SK-N-SH (cell line): ENCODE measurements at regions not wholly inside any gene's neighbourhood (a gene's known extent, or its start where the extent isn't known, plus 50 kb on each side); places are given as distances from the start of the nearest gene placed in this dataset.

Experiments used
- CTCF ChIA-PET: fragments of 300-600, 350-600 bp; formaldehyde crosslinking; extraction: SDS; loops from one replicate; lab custom pipeline; 2021; lab: Yijun Ruan, JAX
- POLR2A ChIA-PET: fragments of 350-600 bp; sonication (Branson Sonifier 250); formaldehyde crosslinking; extraction: SDS; loops from one replicate; lab custom pipeline; 2020; ENCODE audit warnings: antibody characterized with exemption, inconsistent platforms; lab: Yijun Ruan, JAX
- DNase-seq: peaks from one replicate; pipeline ENCODE4 v3.0.0; 2012
- H2AFZ ChIP-seq: fragments of 200-600 bp; sonication (generic); 2 replicates; pipeline ENCODE4 v1.8.1; 2016; ENCODE audit warnings: antibody characterized with exemption, mild to moderate bottlenecking, low read depth
- H3F3A ChIP-seq: fragments of 200-600 bp; sonication (generic); replicated peaks from 2 replicates; pipeline ENCODE3; 2016; ENCODE audit warnings: antibody characterized with exemption, mild to moderate bottlenecking; ENCODE audit not compliant: insufficient read depth
- H3K27ac ChIP-seq, 2 experiments: fragments of 200-500 bp in 1 of 2; fragments of 200-600 bp in 1 of 2; sonication (Bioruptor generic) in 1 of 2; sonication (generic), shearing (Covaris generic) in 1 of 2; 2 replicates each; pipeline versions ENCODE4 v1.5.1 to v1.6.1; 2014 to 2016; ENCODE audit warnings: low read depth in 2 of 2, inconsistent platforms in 1 of 2, low read length in 1 of 2, mild to moderate bottlenecking in 1 of 2, mixed read lengths in 1 of 2
- H3K27me3 ChIP-seq: fragments of 200-600 bp; sonication (generic), shearing (Covaris generic); 2 replicates; pipeline ENCODE4 v1.6.1; 2016; ENCODE audit warnings: mixed run types; ENCODE audit not compliant: insufficient read depth
- H3K36me3 ChIP-seq, 2 experiments: fragments of 200-500 bp in 1 of 2; fragments of 200-600 bp in 1 of 2; sonication (Bioruptor generic) in 1 of 2; sonication (generic) in 1 of 2; replicated peaks in 1 of 2; 2 replicates each; pipeline versions ENCODE3 to v1.5.1; 2014 to 2016; ENCODE audit warnings: low read length in 1 of 2, mild to moderate bottlenecking in 1 of 2; ENCODE audit not compliant: insufficient read depth in 2 of 2, control insufficient read depth in 1 of 2
- H3K4me1 ChIP-seq, 2 experiments: fragments of 200-500 bp in 1 of 2; fragments of 200-600 bp in 1 of 2; sonication (Bioruptor generic) in 1 of 2; sonication (generic), shearing (Covaris generic) in 1 of 2; 2 replicates each; pipeline versions ENCODE4 v1.5.1 to v1.6.1; 2014 to 2016; ENCODE audit warnings: low read depth in 1 of 2, low read length in 1 of 2, mixed run types in 1 of 2; ENCODE audit not compliant: insufficient read depth in 2 of 2, control insufficient read depth in 1 of 2
- H3K4me2 ChIP-seq: fragments of 200-600 bp; sonication (generic), shearing (Covaris generic); 2 replicates; pipeline ENCODE4 v1.6.1; 2017; ENCODE audit warnings: mixed run types
- H3K4me3 ChIP-seq, 2 experiments: fragments of 200-500 bp in 1 of 2; fragments of 200-600 bp in 1 of 2; sonication (Bioruptor generic) in 1 of 2; sonication (generic), shearing (Covaris generic) in 1 of 2; 2 replicates each; pipeline versions ENCODE4 v1.5.1 to v1.8.1; 2014 to 2016; ENCODE audit warnings: low read depth in 2 of 2, inconsistent platforms in 1 of 2, low read length in 1 of 2, mild to moderate bottlenecking in 1 of 2, mixed read lengths in 1 of 2, moderate library complexity in 1 of 2
- H3K79me2 ChIP-seq: fragments of 200-600 bp; sonication (generic); 2 replicates; pipeline ENCODE4 v1.8.1; 2017; ENCODE audit warnings: mild to moderate bottlenecking; ENCODE audit not compliant: insufficient read depth
- H3K9ac ChIP-seq: fragments of 200-600 bp; sonication (generic); 2 replicates; pipeline ENCODE4 v1.6.1; 2017; ENCODE audit warnings: mixed run types
- H3K9me2 ChIP-seq: fragments of 200-600 bp; sonication (generic); 2 replicates; pipeline ENCODE4 v1.6.1; 2017; ENCODE audit warnings: mixed run types
- H3K9me3 ChIP-seq: fragments of 200-600 bp; sonication (generic); 2 replicates; pipeline ENCODE4 v1.6.1; 2017; ENCODE audit warnings: mixed run types, mild to moderate bottlenecking, moderate library complexity
- H4K20me1 ChIP-seq: fragments of 200-600 bp; sonication (generic); 2 replicates; pipeline ENCODE4 v1.6.1; 2017; ENCODE audit warnings: mild to moderate bottlenecking, mixed run types; ENCODE audit not compliant: insufficient read depth
- CHD2 ChIP-seq: fragments of 150-350 bp; IDR thresholded peaks from 2 replicates; pipeline ENCODE4 v1.6.1; 2018; ENCODE audit warnings: low read length; ENCODE audit not compliant: partially characterized antibody
- CTCF ChIP-seq: fragments of 200-600 bp; sonication (generic); IDR thresholded peaks from 2 replicates; pipeline ENCODE4 v1.6.1; 2017; ENCODE audit warnings: antibody characterized with exemption, mild to moderate bottlenecking, moderate library complexity
- ELF1 ChIP-seq: IDR thresholded peaks from 2 replicates; pipeline ENCODE4 v1.4.0; 2012
- EP300 ChIP-seq, 2 experiments: IDR thresholded peaks; 2 replicates each; pipeline versions ENCODE4 v1.4.0 to v1.6.1; 2012; ENCODE audit warnings: borderline replicate concordance in 1 of 2, low read depth in 1 of 2, low read length in 1 of 2
- EZH2phosphoT487 ChIP-seq: fragments of 200-600 bp; sonication (generic); IDR thresholded peaks from 2 replicates; pipeline ENCODE4 v1.6.1; 2017; ENCODE audit warnings: low read depth, mixed run types, mild to moderate bottlenecking, antibody characterized with exemption, moderate library complexity, borderline replicate concordance
- FOSL2 ChIP-seq: IDR thresholded peaks from 2 replicates; pipeline ENCODE4 v1.4.0; 2012; ENCODE audit warnings: low read depth, mild to moderate bottlenecking, moderate library complexity, borderline replicate concordance
- GABPA ChIP-seq: IDR thresholded peaks from 2 replicates; pipeline ENCODE4 v1.4.0; 2012; ENCODE audit warnings: low read depth, mild to moderate bottlenecking
- GATA2 ChIP-seq: sonication (generic); formaldehyde crosslinking; IDR thresholded peaks from 2 replicates; pipeline ENCODE4 v1.5.0; 2020; ENCODE audit warnings: mild to moderate bottlenecking, missing genetic modification reagents
- IRF3 ChIP-seq: fragments of 150-350 bp; IDR thresholded peaks from 2 replicates; pipeline ENCODE4 v1.6.1; 2016; ENCODE audit warnings: mild to moderate bottlenecking, low read depth, low read length
- JUND ChIP-seq: IDR thresholded peaks from 2 replicates; pipeline ENCODE4 v1.4.0; 2012
- MEF2A ChIP-seq: IDR thresholded peaks from 2 replicates; pipeline ENCODE4 v1.4.0; 2012; ENCODE audit warnings: low read depth, borderline replicate concordance
- MXI1 ChIP-seq: IDR thresholded peaks from 2 replicates; pipeline ENCODE4 v1.6.1; 2012; ENCODE audit warnings: mild to moderate bottlenecking, low read depth, low read length, improper control_type of control experiment
- NFIC ChIP-seq: IDR thresholded peaks from 2 replicates; pipeline ENCODE4 v1.4.0; 2012; ENCODE audit warnings: borderline replicate concordance
- NRF1 ChIP-seq: IDR thresholded peaks from 2 replicates; pipeline ENCODE4 v1.6.1; 2012; ENCODE audit warnings: low read depth, mild to moderate bottlenecking, low read length
- POLR2AphosphoS5 ChIP-seq: IDR thresholded peaks from 2 replicates; pipeline ENCODE4 v1.6.1; 2012; ENCODE audit warnings: low read depth, low read length
- RAD21 ChIP-seq: IDR thresholded peaks from 2 replicates; pipeline ENCODE4 v1.6.1; 2012; ENCODE audit warnings: mild to moderate bottlenecking, low read length
- RCOR1 ChIP-seq: fragments of 150-350 bp; IDR thresholded peaks from 2 replicates; pipeline ENCODE4 v1.6.1; 2017; ENCODE audit warnings: antibody characterized with exemption, low read length
- RXRA ChIP-seq: IDR thresholded peaks from 2 replicates; pipeline ENCODE4 v1.4.0; 2012; ENCODE audit warnings: low read depth, mild to moderate bottlenecking, borderline replicate concordance
- SIN3A ChIP-seq: IDR thresholded peaks from 2 replicates; pipeline ENCODE4 v1.6.1; 2012; ENCODE audit warnings: low read depth, mild to moderate bottlenecking, low read length, moderate library complexity, borderline replicate concordance
- TAF1 ChIP-seq: IDR thresholded peaks from 2 replicates; pipeline ENCODE4 v1.6.1; 2012; ENCODE audit warnings: low read depth, mild to moderate bottlenecking, low read length, moderate library complexity, borderline replicate concordance
- TCF12 ChIP-seq: IDR thresholded peaks from 2 replicates; pipeline ENCODE4 v1.4.0; 2012
- TEAD4 ChIP-seq: IDR thresholded peaks from 2 replicates; pipeline ENCODE4 v1.4.0; 2012; ENCODE audit warnings: mild to moderate bottlenecking, borderline replicate concordance; ENCODE audit not compliant: insufficient read depth
- YY1 ChIP-seq: IDR thresholded peaks from 2 replicates; pipeline ENCODE4 v1.4.0; 2012; ENCODE audit warnings: low read depth, mild to moderate bottlenecking
- ZBTB33 ChIP-seq: IDR thresholded peaks from 2 replicates; pipeline ENCODE4 v1.4.0; 2012; ENCODE audit warnings: low read depth, borderline replicate concordance
- WGBS: methylation state at CpG from one replicate; pipeline ENCODE4 v1.1.6; 2017; ENCODE audit warnings: low lambda C conversion rate; 5-methylcytosine and 5-hydroxymethylcytosine counted together

- TF ChIP-seq NRF1, result no peak
These were observed 133.8 kb downstream of the SMIM20 start (continued) for GRCh38 chr4:26047795-26048194.

GRCh38 chr4:26048378-26048882 is 134.4 kb downstream of the SMIM20 start:
- Histone ChIP-seq H3K27ac (peak overlapping the region in 1 of 2 experiments; percentile 32; a peak in 2 of 4 replicates), H3K4me3 (no peak overlapping the region; a peak in 1 of 4 replicates), H3K9me2 (no peaks in the 10 kb centered on the region), H3K4me2 (no peak overlapping the region), H3K79me2 (no peaks in the 10 kb centered on the region), H2AFZ (peak overlapping the region; percentile 79; the same call in 1 of the 2 replicates), H3K4me1 (peaks cover 0 to 11% of the 10 kb centered on the region in 2 experiments; a peak in 1 of 4 replicates), H3K36me3 (no peaks in the 10 kb centered on the region), H3K9ac (no peak overlapping the region), H3F3A (no peaks in the 10 kb centered on the region), H3K27me3 (no peaks in the 10 kb centered on the region; the same call in 1 of the 2 replicates), H3K9me3 (no peaks in the 10 kb centered on the region), H4K20me1 (no peaks in the 10 kb centered on the region)
- DNase-seq, result peak; percentile 32
- WGBS, result 50% methylated on average over 12 of the region's 12 CpGs
- CTCF ChIA-PET, result no interaction called here
- POLR2A ChIA-PET, result no interaction called here
- TF ChIP-seq SIN3A (no peak), RCOR1 (0 out of 2 replicates have a peak, but pooled peaks have one; percentile 42), TAF1 (no peak), EZH2phosphoT487 (no peak), ELF1 (no peak), GABPA (no peak), NFIC (no peak), MXI1 (no peak), IRF3 (no peak), CHD2 (no peak), TEAD4 (no peak), POLR2AphosphoS5 (no peak), RAD21 (no peak), JUND (peak; percentile 33; the same call in 1 of the 2 replicates), EP300 (IDR thresholded peaks at IDR 0.05; ENCODE audit: borderline replicate concordance in 1 of 2, low read depth in 1 of 2, low read length in 1 of 2) (peak in 1 of 2 experiments; percentile 33; a peak in 1 of 4 replicates), YY1 (no peak), ZBTB33 (no peak), FOSL2 (peak; percentile 34; the same call in 1 of the 2 replicates), RXRA (no peak), CTCF (no peak), MEF2A (no peak), GATA2 (CRISPR knock-in tag) (no peak), TCF12 (no peak)
